MM.1S (cell line): ENCODE measurements at regions not wholly inside any gene's neighbourhood (a gene's known extent, or its start where the extent isn't known, plus 50 kb on each side); places are given as distances from the start of the nearest gene placed in this dataset.

Source experiments
- EZH2phosphoT487 ChIP-seq: fragments of 300-600 bp; sonication (generic); IDR thresholded peaks from 2 replicates; pipeline ENCODE4 v1.6.1; 2018; ENCODE audit warnings: antibody characterized with exemption, low read length
- TF ChIP-seq, protein P1 (sequence below): fragments of 300-600 bp; sonication (generic); IDR thresholded peaks from 2 replicates; pipeline ENCODE4 v1.5.1; 2016; ENCODE audit warnings: antibody characterized with exemption, low read length, mixed read lengths

DNA sequence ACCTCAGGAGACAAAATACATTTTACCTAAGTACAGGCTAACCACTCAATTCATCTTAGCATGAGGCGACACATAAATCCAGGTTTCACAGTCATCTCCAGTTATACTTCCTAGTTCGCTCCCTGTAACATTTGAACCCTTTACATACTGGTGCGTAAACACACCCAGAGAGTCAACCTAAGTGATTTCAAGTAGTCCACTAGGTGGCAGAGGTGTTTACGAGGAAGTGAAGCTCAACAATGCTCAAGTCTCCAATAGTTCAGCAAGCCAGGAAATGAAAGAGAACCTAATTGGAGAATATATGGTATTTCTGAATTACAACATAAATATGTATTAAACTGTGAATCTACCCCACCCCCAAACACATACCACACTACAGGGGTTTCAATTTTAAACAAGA lies 76.3 kb upstream of the ABCB5 start:
- TF ChIP-seq EZH2phosphoT487: no peak
- TF ChIP-seq, protein P1, sequence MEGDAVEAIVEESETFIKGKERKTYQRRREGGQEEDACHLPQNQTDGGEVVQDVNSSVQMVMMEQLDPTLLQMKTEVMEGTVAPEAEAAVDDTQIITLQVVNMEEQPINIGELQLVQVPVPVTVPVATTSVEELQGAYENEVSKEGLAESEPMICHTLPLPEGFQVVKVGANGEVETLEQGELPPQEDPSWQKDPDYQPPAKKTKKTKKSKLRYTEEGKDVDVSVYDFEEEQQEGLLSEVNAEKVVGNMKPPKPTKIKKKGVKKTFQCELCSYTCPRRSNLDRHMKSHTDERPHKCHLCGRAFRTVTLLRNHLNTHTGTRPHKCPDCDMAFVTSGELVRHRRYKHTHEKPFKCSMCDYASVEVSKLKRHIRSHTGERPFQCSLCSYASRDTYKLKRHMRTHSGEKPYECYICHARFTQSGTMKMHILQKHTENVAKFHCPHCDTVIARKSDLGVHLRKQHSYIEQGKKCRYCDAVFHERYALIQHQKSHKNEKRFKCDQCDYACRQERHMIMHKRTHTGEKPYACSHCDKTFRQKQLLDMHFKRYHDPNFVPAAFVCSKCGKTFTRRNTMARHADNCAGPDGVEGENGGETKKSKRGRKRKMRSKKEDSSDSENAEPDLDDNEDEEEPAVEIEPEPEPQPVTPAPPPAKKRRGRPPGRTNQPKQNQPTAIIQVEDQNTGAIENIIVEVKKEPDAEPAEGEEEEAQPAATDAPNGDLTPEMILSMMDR: peak; percentile 42
